HepG2 (cell line): ENCODE measurements at regions not wholly inside any gene's neighbourhood (a gene's known extent, or its start where the extent isn't known, plus 50 kb on each side); places are given as distances from the start of the nearest gene placed in this dataset.

ENCODE experiments used
- HNRNPUL1 ChIP-seq: fragments of 200-400 bp; formaldehyde crosslinking; IDR thresholded peaks from 2 replicates; pipeline ENCODE4 v1.6.1; 2017; ENCODE audit warnings: low read depth, mild to moderate bottlenecking, low read length, moderate library complexity
- ZNF558 ChIP-seq: sonication (generic); formaldehyde crosslinking; IDR thresholded peaks from 2 replicates; pipeline ENCODE4 v1.9.0; 2022; ENCODE audit warnings: mild to moderate bottlenecking, missing genetic modification reagents, borderline replicate concordance
- TF ChIP-seq, protein P1 (sequence below): sonication (generic); formaldehyde crosslinking; IDR thresholded peaks from 2 replicates; pipeline ENCODE4 v1.4.0; 2020; ENCODE audit warnings: missing genetic modification reagents
- TF ChIP-seq, protein P2 (sequence below): sonication (generic); formaldehyde crosslinking; IDR thresholded peaks from 2 replicates; pipeline ENCODE4 v1.5.0; 2020; ENCODE audit warnings: mild to moderate bottlenecking, missing genetic modification reagents, borderline replicate concordance
- TF ChIP-seq, protein P3 (sequence below), 2 experiments: sonication (generic) in 1 of 2; formaldehyde crosslinking in 1 of 2; IDR thresholded peaks; 2 replicates each; pipeline versions ENCODE4 v1.4.0 to v1.6.1; 2018 to 2020; ENCODE audit warnings: missing genetic modification reagents in 2 of 2, borderline replicate concordance in 1 of 2, low read depth in 1 of 2, mild to moderate bottlenecking in 1 of 2, missing biosample characterization in 1 of 2

DNA sequence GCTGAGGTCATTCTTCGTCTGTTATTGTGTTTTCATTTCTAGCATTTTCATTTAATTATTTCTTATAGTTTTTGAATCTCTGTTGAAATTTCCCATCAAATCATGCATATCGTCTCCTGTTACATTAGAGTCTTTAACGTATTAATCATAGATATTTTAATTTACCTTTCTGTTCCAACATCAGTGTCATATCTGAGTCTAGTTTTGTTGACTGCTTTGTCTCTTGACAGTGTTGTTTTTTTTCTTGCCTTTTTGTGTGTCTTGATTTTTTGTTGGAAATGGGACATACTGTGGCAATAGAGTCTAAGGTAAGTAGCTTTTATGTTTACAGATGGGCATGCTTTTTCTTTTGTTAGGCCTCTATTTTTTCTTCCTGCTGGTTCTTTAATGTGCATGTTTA lies 286.8 kb upstream of the THRB start (continued):
- TF ChIP-seq HNRNPUL1 (no peak), ZNF558 (no peak)
- TF ChIP-seq, protein P1, sequence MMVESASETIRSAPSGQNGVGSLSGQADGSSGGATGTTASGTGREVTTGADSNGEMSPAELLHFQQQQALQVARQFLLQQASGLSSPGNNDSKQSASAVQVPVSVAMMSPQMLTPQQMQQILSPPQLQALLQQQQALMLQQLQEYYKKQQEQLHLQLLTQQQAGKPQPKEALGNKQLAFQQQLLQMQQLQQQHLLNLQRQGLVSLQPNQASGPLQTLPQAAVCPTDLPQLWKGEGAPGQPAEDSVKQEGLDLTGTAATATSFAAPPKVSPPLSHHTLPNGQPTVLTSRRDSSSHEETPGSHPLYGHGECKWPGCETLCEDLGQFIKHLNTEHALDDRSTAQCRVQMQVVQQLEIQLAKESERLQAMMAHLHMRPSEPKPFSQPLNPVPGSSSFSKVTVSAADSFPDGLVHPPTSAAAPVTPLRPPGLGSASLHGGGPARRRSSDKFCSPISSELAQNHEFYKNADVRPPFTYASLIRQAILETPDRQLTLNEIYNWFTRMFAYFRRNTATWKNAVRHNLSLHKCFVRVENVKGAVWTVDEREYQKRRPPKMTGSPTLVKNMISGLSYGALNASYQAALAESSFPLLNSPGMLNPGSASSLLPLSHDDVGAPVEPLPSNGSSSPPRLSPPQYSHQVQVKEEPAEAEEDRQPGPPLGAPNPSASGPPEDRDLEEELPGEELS (CRISPR knock-in tag): no peak
- TF ChIP-seq, protein P2, sequence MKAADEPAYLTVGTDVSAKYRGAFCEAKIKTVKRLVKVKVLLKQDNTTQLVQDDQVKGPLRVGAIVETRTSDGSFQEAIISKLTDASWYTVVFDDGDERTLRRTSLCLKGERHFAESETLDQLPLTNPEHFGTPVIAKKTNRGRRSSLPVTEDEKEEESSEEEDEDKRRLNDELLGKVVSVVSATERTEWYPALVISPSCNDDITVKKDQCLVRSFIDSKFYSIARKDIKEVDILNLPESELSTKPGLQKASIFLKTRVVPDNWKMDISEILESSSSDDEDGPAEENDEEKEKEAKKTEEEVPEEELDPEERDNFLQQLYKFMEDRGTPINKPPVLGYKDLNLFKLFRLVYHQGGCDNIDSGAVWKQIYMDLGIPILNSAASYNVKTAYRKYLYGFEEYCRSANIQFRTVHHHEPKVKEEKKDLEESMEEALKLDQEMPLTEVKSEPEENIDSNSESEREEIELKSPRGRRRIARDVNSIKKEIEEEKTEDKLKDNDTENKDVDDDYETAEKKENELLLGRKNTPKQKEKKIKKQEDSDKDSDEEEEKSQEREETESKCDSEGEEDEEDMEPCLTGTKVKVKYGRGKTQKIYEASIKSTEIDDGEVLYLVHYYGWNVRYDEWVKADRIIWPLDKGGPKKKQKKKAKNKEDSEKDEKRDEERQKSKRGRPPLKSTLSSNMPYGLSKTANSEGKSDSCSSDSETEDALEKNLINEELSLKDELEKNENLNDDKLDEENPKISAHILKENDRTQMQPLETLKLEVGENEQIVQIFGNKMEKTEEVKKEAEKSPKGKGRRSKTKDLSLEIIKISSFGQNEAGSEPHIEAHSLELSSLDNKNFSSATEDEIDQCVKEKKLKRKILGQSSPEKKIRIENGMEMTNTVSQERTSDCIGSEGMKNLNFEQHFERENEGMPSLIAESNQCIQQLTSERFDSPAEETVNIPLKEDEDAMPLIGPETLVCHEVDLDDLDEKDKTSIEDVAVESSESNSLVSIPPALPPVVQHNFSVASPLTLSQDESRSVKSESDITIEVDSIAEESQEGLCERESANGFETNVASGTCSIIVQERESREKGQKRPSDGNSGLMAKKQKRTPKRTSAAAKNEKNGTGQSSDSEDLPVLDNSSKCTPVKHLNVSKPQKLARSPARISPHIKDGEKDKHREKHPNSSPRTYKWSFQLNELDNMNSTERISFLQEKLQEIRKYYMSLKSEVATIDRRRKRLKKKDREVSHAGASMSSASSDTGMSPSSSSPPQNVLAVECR: no peak
- TF ChIP-seq, protein P3, sequence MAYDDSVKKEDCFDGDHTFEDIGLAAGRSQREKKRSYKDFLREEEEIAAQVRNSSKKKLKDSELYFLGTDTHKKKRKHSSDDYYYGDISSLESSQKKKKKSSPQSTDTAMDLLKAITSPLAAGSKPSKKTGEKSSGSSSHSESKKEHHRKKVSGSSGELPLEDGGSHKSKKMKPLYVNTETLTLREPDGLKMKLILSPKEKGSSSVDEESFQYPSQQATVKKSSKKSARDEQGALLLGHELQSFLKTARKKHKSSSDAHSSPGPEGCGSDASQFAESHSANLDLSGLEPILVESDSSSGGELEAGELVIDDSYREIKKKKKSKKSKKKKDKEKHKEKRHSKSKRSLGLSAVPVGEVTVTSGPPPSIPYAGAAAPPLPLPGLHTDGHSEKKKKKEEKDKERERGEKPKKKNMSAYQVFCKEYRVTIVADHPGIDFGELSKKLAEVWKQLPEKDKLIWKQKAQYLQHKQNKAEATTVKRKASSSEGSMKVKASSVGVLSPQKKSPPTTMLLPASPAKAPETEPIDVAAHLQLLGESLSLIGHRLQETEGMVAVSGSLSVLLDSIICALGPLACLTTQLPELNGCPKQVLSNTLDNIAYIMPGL (CRISPR knock-in tag; IDR thresholded peaks at IDR 0.05; ENCODE audit: borderline replicate concordance in 1 of 2, low read depth in 1 of 2): no peak
